ENCODE measurements at regions not wholly inside any gene's neighbourhood (a gene's known extent, or its start where the extent isn't known, plus 50 kb on each side); places are given as distances from the start of the nearest gene placed in this dataset.
A peak's percentile ranks its signal among the peaks of the same experiment; 100 is the strongest.
"Not testable (repeated sequence)": the region's sequence is repeated elsewhere in the genome, so short reads cannot be mapped to it uniquely, and the experiment has no call there.

- no peak overlapping the region for H3K4me2 ChIP-seq (ENCODE audit: insufficient read depth, low read length)
- H3K79me2 ChIP-seq (ENCODE audit: insufficient read depth, low read length): no peaks in the 10 kb centered on the region
Measured at GRCh38 chr7:13259930-13260329, 572.5 kb downstream of the ARL4A start.

GRCh38 chr7:13262929-13263530 is 575.6 kb downstream of the ARL4A start:
- H3K27me3 ChIP-seq (ENCODE audit: insufficient read depth, low read length): no peaks in the 10 kb centered on the region
- no peak overlapping the region for H3K4me2 ChIP-seq (ENCODE audit: insufficient read depth, low read length)
- H3K4me1 ChIP-seq (ENCODE audit: insufficient read depth, low read length): no peaks in the 10 kb centered on the region
- no peaks in the 10 kb centered on the region for H3K79me2 ChIP-seq (ENCODE audit: insufficient read depth, low read length)
- H3K27ac ChIP-seq (ENCODE audit: low read depth, low read length): no peak overlapping the region
- no peaks in the 10 kb centered on the region for H3K9me3 ChIP-seq (ENCODE audit: low read depth, low read length)
- peak; percentile 55 for TF ChIP-seq CTCF (IDR thresholded peaks at IDR 0.05; ENCODE audit: extremely low read depth, low read depth, low read length)
- no peak overlapping the region for H2AFZ ChIP-seq (ENCODE audit: low read length)
- no peaks in the 10 kb centered on the region for H4K20me1 ChIP-seq (ENCODE audit: insufficient read depth, low read length)
- H3K36me3 ChIP-seq (ENCODE audit: insufficient read depth, low read length): no peaks in the 10 kb centered on the region
- H3K4me3 ChIP-seq (ENCODE audit: insufficient read depth, low read length): no peak overlapping the region
- no peak for DNase-seq (ENCODE audit: insufficient read length, low spot score, missing footprints)

More at GRCh38 chr7:13259930-13260329, 572.5 kb downstream of the ARL4A start:
- H3K4me3 ChIP-seq (ENCODE audit: insufficient read depth, low read length): no peak overlapping the region
- H4K20me1 ChIP-seq (ENCODE audit: insufficient read depth, low read length): no peaks in the 10 kb centered on the region
- H2AFZ ChIP-seq (ENCODE audit: low read length): no peak overlapping the region
- H3K27ac ChIP-seq (ENCODE audit: low read depth, low read length): no peak overlapping the region
- H3K27me3 ChIP-seq (ENCODE audit: insufficient read depth, low read length): no peaks in the 10 kb centered on the region
- TF ChIP-seq CTCF (IDR thresholded peaks at IDR 0.05; ENCODE audit: extremely low read depth, low read depth, low read length): no peak
- no peak for DNase-seq (ENCODE audit: insufficient read length, low spot score, missing footprints)
- no peaks in the 10 kb centered on the region for H3K36me3 ChIP-seq (ENCODE audit: insufficient read depth, low read length)
- H3K9me3 ChIP-seq (ENCODE audit: low read depth, low read length): no peaks in the 10 kb centered on the region
- H3K4me1 ChIP-seq (ENCODE audit: insufficient read depth, low read length): no peaks in the 10 kb centered on the region

DNA sequence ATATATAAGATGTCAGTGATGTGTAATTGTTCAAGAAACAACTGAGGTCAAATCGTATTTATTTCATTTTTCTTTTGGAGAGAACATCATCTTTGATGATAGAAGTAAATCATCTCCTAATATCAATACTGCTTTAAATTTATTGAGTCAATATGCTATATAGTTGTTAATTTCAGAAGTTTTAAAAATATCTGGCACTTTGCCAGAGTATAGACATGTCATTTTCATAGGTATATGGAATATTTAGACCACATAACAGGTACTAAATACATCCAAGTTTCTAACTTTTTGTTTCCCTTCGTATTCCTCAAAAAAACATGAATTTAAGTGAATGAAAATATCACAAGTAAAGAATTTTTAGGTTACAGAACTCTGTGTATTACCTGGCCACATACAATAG is 577.8 kb downstream of the ARL4A start:
- Histone ChIP-seq H3K36me3 (ENCODE audit: insufficient read depth, low read length) (no peaks in the 10 kb centered on the region), H3K4me3 (ENCODE audit: insufficient read depth, low read length) (no peak overlapping the region), H3K79me2 (ENCODE audit: insufficient read depth, low read length) (no peaks in the 10 kb centered on the region), H2AFZ (ENCODE audit: low read length) (no peak overlapping the region), H4K20me1 (ENCODE audit: insufficient read depth, low read length) (no peaks in the 10 kb centered on the region), H3K4me1 (ENCODE audit: insufficient read depth, low read length) (no peaks in the 10 kb centered on the region), H3K27me3 (ENCODE audit: insufficient read depth, low read length) (no peaks in the 10 kb centered on the region), H3K9me3 (ENCODE audit: low read depth, low read length) (no peaks in the 10 kb centered on the region), H3K4me2 (ENCODE audit: insufficient read depth, low read length) (no peak overlapping the region), H3K27ac (ENCODE audit: low read depth, low read length) (no peak overlapping the region)
- no peak for DNase-seq (ENCODE audit: insufficient read length, low spot score, missing footprints)
- no peak for TF ChIP-seq CTCF (IDR thresholded peaks at IDR 0.05; ENCODE audit: extremely low read depth, low read depth, low read length)

GRCh38 chr7:13274205-13274604 is 586.8 kb downstream of the ARL4A start:
- not testable (repeated sequence) for H3K27me3 ChIP-seq (ENCODE audit: insufficient read depth, low read length); H3K9me3 ChIP-seq (ENCODE audit: low read depth, low read length); H3K4me2 ChIP-seq (ENCODE audit: insufficient read depth, low read length); H3K4me3 ChIP-seq (ENCODE audit: insufficient read depth, low read length); H3K4me1 ChIP-seq (ENCODE audit: insufficient read depth, low read length); DNase-seq (ENCODE audit: insufficient read length, low spot score, missing footprints); H4K20me1 ChIP-seq (ENCODE audit: insufficient read depth, low read length); H3K79me2 ChIP-seq (ENCODE audit: insufficient read depth, low read length); H3K27ac ChIP-seq (ENCODE audit: low read depth, low read length); H2AFZ ChIP-seq (ENCODE audit: low read length); H3K36me3 ChIP-seq (ENCODE audit: insufficient read depth, low read length)
